ENCODE measurements at regions not wholly inside any gene's neighbourhood (a gene's known extent, or its start where the extent isn't known, plus 50 kb on each side); places are given as distances from the start of the nearest gene placed in this dataset.

- TF ChIP-seq, protein P1, sequence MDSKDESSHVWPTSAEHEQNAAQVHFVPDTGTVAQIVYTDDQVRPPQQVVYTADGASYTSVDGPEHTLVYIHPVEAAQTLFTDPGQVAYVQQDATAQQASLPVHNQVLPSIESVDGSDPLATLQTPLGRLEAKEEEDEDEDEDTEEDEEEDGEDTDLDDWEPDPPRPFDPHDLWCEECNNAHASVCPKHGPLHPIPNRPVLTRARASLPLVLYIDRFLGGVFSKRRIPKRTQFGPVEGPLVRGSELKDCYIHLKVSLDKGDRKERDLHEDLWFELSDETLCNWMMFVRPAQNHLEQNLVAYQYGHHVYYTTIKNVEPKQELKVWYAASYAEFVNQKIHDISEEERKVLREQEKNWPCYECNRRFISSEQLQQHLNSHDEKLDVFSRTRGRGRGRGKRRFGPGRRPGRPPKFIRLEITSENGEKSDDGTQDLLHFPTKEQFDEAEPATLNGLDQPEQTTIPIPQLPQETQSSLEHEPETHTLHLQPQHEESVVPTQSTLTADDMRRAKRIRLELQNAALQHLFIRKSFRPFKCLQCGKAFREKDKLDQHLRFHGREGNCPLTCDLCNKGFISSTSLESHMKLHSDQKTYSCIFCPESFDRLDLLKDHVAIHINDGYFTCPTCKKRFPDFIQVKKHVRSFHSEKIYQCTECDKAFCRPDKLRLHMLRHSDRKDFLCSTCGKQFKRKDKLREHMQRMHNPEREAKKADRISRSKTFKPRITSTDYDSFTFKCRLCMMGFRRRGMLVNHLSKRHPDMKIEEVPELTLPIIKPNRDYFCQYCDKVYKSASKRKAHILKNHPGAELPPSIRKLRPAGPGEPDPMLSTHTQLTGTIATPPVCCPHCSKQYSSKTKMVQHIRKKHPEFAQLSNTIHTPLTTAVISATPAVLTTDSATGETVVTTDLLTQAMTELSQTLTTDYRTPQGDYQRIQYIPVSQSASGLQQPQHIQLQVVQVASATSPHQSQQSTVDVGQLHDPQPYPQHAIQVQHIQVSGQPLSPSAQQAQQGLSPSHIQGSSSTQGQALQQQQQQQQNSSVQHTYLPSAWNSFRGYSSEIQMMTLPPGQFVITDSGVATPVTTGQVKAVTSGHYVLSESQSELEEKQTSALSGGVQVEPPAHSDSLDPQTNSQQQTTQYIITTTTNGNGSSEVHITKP (CRISPR knock-in tag; IDR thresholded peaks at IDR 0.05; ENCODE audit: low read depth), result peak; percentile 53; the same call in 1 of the 2 replicates
- TF ChIP-seq SOX5 (CRISPR knock-in tag; IDR thresholded peaks at IDR 0.05; ENCODE audit: borderline replicate concordance) (peak; percentile 61; the same call in 1 of the 2 replicates), ZNF510 (CRISPR knock-in tag; IDR thresholded peaks at IDR 0.05; ENCODE audit: low read depth) (no peak), EEA1 (CRISPR knock-in tag; IDR thresholded peaks at IDR 0.05; ENCODE audit: borderline replicate concordance) (no peak), ZBTB21 (CRISPR knock-in tag; IDR thresholded peaks at IDR 0.05) (no peak), ZKSCAN5 (CRISPR knock-in tag; IDR thresholded peaks at IDR 0.05) (no peak), ZNF101 (CRISPR knock-in tag; IDR thresholded peaks at IDR 0.05; ENCODE audit: borderline replicate concordance, low read depth) (no peak), ZNF143 (CRISPR knock-in tag; IDR thresholded peaks at IDR 0.05) (no peak), ZNF776 (CRISPR knock-in tag; IDR thresholded peaks at IDR 0.05) (no peak), ZNF607 (CRISPR knock-in tag; IDR thresholded peaks at IDR 0.05; ENCODE audit: borderline replicate concordance) (0 out of 2 replicates have a peak, but pooled peaks have one; percentile 61), ZBTB26 (CRISPR knock-in tag; IDR thresholded peaks at IDR 0.05; ENCODE audit: borderline replicate concordance) (peak; percentile 79; the same call in 1 of the 2 replicates), HBP1 (CRISPR knock-in tag; IDR thresholded peaks at IDR 0.05; ENCODE audit: low read depth) (0 out of 2 replicates have a peak, but pooled peaks have one; percentile 47), RAD51 (IDR thresholded peaks at IDR 0.05; ENCODE audit: borderline replicate concordance) (no peak), YEATS4 (CRISPR knock-in tag; IDR thresholded peaks at IDR 0.05; ENCODE audit: borderline replicate concordance) (peak; percentile 63; the same call in 1 of the 2 replicates), GMEB1 (CRISPR knock-in tag; IDR thresholded peaks at IDR 0.05; ENCODE audit: borderline replicate concordance) (peak; percentile 56; the same call in 1 of the 2 replicates)
- TF ChIP-seq, protein P2, sequence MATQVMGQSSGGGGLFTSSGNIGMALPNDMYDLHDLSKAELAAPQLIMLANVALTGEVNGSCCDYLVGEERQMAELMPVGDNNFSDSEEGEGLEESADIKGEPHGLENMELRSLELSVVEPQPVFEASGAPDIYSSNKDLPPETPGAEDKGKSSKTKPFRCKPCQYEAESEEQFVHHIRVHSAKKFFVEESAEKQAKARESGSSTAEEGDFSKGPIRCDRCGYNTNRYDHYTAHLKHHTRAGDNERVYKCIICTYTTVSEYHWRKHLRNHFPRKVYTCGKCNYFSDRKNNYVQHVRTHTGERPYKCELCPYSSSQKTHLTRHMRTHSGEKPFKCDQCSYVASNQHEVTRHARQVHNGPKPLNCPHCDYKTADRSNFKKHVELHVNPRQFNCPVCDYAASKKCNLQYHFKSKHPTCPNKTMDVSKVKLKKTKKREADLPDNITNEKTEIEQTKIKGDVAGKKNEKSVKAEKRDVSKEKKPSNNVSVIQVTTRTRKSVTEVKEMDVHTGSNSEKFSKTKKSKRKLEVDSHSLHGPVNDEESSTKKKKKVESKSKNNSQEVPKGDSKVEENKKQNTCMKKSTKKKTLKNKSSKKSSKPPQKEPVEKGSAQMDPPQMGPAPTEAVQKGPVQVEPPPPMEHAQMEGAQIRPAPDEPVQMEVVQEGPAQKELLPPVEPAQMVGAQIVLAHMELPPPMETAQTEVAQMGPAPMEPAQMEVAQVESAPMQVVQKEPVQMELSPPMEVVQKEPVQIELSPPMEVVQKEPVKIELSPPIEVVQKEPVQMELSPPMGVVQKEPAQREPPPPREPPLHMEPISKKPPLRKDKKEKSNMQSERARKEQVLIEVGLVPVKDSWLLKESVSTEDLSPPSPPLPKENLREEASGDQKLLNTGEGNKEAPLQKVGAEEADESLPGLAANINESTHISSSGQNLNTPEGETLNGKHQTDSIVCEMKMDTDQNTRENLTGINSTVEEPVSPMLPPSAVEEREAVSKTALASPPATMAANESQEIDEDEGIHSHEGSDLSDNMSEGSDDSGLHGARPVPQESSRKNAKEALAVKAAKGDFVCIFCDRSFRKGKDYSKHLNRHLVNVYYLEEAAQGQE (IDR thresholded peaks at IDR 0.05; ENCODE audit: borderline replicate concordance in 1 of 2, low read depth in 1 of 2, low read length in 2 of 2), result no peak
Observed at GRCh38 chr13:97109841-97110492, 112.2 kb upstream of the MBNL2 start (continued).
